ENCODE measurements at regions not wholly inside any gene's neighbourhood (a gene's known extent, or its start where the extent isn't known, plus 50 kb on each side); places are given as distances from the start of the nearest gene placed in this dataset.

DNA sequence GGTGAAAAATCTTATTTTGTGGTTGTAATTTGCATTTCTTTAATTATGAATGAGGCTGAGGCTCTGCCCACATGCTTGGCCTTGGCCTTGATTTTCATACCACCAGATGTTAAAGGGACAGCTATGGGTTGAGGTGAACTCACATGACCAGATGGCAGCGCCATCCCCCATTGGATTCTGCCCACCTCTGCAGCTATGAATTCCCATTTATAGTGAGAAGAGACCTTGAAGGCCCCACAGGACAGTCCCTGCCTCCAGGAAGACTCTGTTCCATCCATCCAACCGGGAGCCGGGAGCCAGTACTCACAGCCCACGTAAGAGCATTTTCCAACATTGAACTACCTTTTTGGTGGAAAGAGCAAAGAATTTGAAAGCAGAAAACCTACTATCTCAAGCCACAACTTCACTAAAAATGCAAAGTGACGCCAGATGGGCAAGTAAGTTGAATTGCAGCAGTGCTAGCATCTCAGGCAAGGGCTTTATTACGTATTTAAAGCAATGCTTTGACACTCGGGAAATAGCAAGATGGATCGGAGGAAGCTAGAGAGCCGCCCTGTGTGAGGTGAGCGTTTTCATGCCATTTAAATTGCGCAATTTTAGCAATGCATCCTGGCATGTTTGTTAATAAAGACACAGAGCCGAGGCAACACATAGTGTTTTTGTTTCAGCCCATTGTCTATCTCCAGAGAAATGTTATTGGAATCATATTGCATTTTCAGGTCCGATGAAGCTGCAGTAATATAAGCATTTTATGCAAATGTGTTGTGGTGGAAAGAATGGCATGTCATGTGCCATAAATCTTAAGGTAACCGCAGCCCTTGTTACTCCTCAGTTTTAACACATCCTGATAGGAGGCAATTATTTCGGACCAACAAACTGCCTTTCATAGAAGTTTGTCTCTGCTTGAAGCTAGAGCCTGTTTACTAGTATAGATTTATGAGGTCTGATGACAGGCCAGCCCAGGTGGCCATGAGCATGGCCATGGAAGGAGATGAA lies 273.4 kb upstream of the TNRC6C start:
- TF ChIP-seq, protein P1, sequence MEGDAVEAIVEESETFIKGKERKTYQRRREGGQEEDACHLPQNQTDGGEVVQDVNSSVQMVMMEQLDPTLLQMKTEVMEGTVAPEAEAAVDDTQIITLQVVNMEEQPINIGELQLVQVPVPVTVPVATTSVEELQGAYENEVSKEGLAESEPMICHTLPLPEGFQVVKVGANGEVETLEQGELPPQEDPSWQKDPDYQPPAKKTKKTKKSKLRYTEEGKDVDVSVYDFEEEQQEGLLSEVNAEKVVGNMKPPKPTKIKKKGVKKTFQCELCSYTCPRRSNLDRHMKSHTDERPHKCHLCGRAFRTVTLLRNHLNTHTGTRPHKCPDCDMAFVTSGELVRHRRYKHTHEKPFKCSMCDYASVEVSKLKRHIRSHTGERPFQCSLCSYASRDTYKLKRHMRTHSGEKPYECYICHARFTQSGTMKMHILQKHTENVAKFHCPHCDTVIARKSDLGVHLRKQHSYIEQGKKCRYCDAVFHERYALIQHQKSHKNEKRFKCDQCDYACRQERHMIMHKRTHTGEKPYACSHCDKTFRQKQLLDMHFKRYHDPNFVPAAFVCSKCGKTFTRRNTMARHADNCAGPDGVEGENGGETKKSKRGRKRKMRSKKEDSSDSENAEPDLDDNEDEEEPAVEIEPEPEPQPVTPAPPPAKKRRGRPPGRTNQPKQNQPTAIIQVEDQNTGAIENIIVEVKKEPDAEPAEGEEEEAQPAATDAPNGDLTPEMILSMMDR (IDR thresholded peaks at IDR 0.05): no peak
- TF ChIP-seq POLR2A (IDR thresholded peaks at IDR 0.05): no peak
